ENCODE measurements at regions not wholly inside any gene's neighbourhood (a gene's known extent, or its start where the extent isn't known, plus 50 kb on each side); places are given as distances from the start of the nearest gene placed in this dataset.
"Not testable (repeated sequence)": the region's sequence is repeated elsewhere in the genome, so short reads cannot be mapped to it uniquely, and the experiment has no call there.

- DNase-seq (ENCODE audit: low spot score), result no peak
Observed at GRCh38 chr4:120005527-120005926, 61.1 kb downstream of the MAD2L1 start.

DNA sequence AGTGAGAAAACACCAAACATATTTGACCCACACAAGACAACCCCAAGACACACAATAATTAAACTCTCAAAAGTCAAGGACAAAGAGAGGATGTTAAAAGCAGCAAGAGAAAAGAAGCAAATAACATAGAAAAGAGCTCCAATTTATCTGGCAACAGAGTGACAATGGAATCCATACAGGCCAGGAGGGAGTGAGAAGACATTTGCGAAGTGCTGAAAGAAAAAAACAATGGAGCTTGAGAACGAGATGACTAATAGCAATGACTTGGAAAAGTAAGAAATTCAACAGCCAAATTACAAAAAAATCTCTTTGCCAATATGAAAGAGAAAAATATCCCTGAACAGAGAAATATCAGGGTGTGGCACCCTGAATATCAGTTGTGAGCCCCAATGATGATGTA lies 61.6 kb downstream of the MAD2L1 start:
- DNase-seq (ENCODE audit: low spot score), result no peak

- no peak for DNase-seq (ENCODE audit: low spot score)
Observed at GRCh38 chr4:120004054-120004453, 62.6 kb downstream of the MAD2L1 start.

GRCh38 chr4:120003193-120003592 lies 63.5 kb downstream of the MAD2L1 start:
- no peak for DNase-seq (ENCODE audit: low spot score)

GRCh38 chr4:120001850-120002249 lies 64.8 kb downstream of the MAD2L1 start:
- no peak for DNase-seq (ENCODE audit: low spot score)

- no peak for DNase-seq (ENCODE audit: low spot score)
Observed at GRCh38 chr4:120000591-120001296, 65.9 kb downstream of the MAD2L1 start.

GRCh38 chr4:119996024-119996423 lies 70.6 kb downstream of the MAD2L1 start:
- not testable (repeated sequence) for DNase-seq (ENCODE audit: low spot score)

DNA sequence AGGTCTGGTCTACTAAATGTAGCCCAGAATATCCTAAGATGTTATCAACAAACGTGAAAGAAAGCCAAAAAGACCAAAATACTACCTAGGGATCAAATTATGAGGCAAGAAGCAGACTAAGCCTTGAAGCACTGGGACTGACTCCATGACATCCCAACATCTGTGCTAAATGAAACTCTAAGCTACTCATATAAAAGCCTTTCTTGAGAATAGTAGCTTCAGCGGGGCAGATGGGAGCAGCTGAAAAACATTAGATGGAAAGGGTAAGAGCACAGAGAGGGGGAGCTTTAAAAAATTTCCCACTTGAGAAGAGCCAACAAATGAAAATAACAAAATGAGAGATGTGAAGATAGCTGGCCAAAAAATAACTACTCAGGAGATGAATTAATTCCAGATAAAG lies 81.7 kb downstream of the MAD2L1 start:
- no peak for DNase-seq (ENCODE audit: low spot score)

DNA sequence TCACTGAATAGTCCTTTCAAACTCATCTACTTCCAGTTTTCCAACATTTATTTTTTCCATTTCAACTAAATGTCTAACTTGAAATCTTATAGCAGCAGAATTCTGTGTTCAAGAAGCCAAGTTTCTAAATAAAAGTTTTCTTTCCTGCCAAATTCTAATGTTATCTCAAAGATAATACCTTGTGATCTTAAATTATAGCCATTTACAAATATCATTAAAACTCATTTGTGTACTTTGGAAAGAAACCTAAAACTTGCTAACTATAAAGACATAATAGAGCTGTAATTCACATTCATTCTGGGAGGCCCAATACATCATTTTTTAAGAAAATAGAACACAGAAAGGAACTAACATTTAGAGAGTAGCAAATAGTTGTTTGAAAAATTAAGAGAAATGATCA lies 83.9 kb downstream of the MAD2L1 start:
- DNase-seq (ENCODE audit: low spot score), result no peak

- DNase-seq (ENCODE audit: low spot score), result peak; percentile 9
Observed at GRCh38 chr4:119980456-119980855, 86.2 kb downstream of the MAD2L1 start.

GRCh38 chr4:119977076-119977940 lies 89.3 kb downstream of the MAD2L1 start:
- no peak for DNase-seq (ENCODE audit: low spot score)

- no peak for DNase-seq (ENCODE audit: low spot score)
Observed at GRCh38 chr4:119971431-119972084, 95.1 kb downstream of the MAD2L1 start.

DNA sequence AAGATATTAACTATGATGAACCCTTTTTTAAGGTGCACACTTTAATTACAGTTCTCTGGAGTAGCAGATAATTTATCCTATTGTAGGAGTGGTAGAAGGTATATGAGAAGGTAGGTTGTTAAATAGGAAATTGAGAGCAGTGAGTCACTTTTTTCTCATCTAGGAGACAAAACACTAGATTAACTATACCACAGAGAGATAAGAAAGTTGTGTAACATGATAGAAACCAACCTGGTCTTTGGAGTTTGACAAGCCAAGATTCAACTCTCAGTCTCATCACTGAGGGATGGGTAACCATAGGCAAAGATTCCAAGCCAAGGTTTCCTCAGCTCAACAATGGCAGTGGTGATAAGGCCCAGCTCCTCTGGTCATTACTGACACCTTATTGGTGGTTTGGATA lies 104.0 kb downstream of the MAD2L1 start:
- DNase-seq (ENCODE audit: low spot score), result no peak

DNA sequence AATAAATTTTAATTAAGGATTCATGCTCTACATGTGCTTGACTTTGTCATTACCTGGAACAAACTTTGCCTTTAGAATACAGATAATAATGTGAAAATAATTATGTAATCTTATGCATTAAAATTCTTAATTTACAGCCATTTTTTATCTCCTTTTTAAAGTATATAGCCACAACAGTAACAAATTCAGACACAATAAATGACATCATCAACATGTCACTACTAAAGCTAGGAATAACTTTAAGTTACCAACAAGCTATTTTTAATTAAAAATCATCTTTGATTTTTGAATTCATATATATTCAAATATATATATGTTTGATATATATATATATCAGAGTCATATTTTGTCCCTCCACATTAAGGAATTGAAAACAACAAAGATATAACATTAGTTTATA lies 107.7 kb downstream of the MAD2L1 start:
- DNase-seq (ENCODE audit: low spot score), result no peak

DNA sequence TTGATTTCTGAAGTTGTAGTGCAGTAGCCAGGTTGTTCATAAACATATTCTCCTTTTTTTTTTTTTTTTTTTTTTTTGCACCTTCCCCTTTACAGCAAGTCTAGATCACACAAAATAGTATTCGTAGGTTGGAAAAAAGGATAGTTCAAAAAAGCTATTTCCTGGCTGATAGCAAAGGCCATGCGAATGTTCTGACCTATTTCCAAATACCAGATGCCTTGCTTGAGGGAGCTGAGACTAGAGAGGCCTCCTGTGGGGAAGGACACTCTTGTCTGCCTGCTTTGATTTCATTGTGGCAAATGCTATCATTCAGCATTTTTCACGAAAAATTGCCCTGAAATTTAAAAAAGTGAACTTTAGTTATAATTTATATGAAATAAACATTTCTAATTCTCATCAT lies 111.4 kb downstream of the MAD2L1 start:
- peak; percentile 11 for DNase-seq (ENCODE audit: low spot score)

DNA sequence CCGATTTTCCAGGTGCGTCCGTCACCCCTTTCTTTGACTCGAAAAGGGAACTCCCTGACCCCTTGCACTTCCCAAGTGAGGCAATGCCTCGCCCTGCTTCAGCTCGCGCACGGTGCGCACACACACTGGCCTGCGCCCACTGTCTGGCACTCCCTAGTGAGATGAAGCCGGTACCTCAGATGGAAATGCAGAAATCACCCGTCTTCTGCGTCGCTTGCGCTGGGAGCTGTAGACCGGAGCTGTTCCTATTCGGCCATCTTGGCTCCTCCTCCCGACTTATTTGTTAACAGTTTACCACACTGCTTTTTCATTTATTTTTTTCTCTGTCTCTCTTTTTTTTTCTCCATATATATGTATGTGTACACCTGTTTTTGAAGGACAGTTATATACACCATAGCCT lies 112.2 kb downstream of the MAD2L1 start:
- not testable (repeated sequence) for DNase-seq (ENCODE audit: low spot score)

- no peak for DNase-seq (ENCODE audit: low spot score)
Observed at GRCh38 chr4:119946359-119946758, 120.3 kb downstream of the MAD2L1 start.

GRCh38 chr4:119942806-119943205 lies 123.8 kb downstream of the MAD2L1 start:
- DNase-seq (ENCODE audit: low spot score), result no peak

DNA sequence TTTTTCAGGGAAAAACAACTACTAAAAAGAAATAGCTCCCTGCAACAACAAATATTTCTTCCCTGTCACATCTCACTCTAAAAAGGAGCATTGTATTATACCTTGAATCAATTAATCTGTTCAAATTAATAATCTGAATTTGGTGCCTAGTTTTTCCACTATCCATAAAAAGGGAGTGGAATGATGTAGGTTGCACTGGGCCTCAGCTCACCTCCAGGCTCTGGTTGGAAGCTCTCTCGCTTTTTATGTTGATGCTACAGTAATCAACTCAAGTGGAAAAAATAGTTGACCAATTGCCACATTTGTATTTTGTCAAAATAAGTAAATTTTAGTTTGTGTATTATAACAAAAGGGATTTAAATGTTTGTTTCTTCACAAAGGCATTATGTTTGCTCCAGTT lies 126.1 kb downstream of the MAD2L1 start:
- no peak for DNase-seq (ENCODE audit: low spot score)

DNA sequence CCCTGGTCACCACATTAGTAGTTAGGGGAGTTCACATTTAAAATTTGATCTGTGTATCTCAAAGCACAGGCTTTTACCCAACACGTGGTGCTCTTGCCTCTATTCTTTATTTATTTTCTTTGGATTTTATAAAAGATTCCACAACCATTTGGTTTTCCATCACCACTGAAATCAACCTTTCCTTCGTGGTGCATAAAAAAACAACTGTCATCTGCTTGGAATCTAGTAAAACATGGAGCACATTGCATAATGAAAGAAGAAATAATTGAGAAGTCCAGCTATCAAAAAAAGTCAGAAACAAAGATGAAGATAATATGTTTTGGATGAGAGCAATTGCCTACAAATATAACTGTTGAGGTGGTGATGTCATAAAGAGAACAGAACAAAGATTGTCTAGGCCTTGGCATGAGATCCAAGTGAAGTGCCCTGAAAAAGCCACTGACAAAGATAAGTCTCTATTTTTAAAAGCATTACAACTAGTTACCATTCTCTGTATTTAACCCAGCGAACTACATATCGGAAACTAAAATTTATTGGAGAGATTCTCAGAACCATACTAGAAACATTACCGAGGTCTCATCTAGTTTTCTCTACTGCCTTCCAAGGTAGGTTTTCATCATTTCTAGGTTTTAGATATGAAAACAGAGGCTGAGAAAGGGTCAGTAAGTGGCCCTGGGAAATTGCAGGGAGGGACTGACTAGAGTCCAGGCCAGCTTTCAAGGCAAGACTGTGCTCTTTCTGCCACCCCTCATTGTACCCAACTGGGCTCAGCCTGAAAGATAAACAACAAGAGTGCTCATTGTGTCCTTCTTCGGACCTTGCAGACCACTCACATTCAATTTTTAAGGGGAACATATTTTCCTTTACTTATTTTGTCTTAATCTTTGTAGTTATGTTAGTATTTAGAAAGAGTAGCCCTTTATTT lies 127.3 kb downstream of the MAD2L1 start:
- peak; percentile 42 for DNase-seq (ENCODE audit: low spot score)

- DNase-seq (ENCODE audit: low spot score), result no peak
Observed at GRCh38 chr4:119937746-119938145, 128.9 kb downstream of the MAD2L1 start.

GRCh38 chr4:119933606-119934005 lies 133.0 kb downstream of the MAD2L1 start:
- no peak for DNase-seq (ENCODE audit: low spot score)

All from pons (tissue), 1 donor.